GM13976 (cell line): ENCODE measurements at regions not wholly inside any gene's neighbourhood (a gene's known extent, or its start where the extent isn't known, plus 50 kb on each side); places are given as distances from the start of the nearest gene placed in this dataset.

Source experiments
- DNase-seq: peaks from one replicate; pipeline ENCODE4 v3.0.0; 2012; ENCODE audit warnings: low spot score
- in situ Hi-C: fragments of 300-500 bp; cut with MboI; formaldehyde crosslinking; loops from one replicate; pipeline ENCODE4 v1.12.0; 2022; ENCODE audit warnings: low sequenced_read_pairs, mixed read lengths, inconsistent platforms; ENCODE audit not compliant: unreplicated experiment
- TF ChIP-seq, protein P1 (sequence below): IDR thresholded peaks from 2 replicates; pipeline ENCODE4 v1.5.1; 2012; ENCODE audit warnings: borderline replicate concordance, mild to moderate bottlenecking; ENCODE audit not compliant: insufficient read depth; ENCODE audit errors: extremely low read depth, missing control alignments, control extremely low read depth

DNA sequence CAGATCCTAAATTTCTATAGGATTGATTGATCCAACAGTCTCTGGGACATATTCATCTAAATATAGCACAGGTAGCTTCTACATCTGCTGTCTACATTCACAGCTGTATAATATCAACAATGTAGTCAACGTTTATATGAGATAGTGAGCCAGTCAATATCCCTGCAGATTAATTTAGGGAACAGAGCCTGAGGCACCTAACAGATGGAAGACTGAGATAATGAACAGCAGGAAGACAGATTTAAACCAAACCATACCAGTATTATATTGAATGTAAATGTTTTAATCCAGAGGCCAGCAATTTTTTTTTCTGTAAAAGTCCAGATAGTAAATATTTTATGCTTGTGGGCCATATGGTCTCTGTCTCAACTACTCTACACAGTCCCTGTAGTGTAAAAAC lies 2072.4 kb downstream of the MRPL39 start:
- in situ Hi-C loops: no loop called here
- TF ChIP-seq, protein P1, sequence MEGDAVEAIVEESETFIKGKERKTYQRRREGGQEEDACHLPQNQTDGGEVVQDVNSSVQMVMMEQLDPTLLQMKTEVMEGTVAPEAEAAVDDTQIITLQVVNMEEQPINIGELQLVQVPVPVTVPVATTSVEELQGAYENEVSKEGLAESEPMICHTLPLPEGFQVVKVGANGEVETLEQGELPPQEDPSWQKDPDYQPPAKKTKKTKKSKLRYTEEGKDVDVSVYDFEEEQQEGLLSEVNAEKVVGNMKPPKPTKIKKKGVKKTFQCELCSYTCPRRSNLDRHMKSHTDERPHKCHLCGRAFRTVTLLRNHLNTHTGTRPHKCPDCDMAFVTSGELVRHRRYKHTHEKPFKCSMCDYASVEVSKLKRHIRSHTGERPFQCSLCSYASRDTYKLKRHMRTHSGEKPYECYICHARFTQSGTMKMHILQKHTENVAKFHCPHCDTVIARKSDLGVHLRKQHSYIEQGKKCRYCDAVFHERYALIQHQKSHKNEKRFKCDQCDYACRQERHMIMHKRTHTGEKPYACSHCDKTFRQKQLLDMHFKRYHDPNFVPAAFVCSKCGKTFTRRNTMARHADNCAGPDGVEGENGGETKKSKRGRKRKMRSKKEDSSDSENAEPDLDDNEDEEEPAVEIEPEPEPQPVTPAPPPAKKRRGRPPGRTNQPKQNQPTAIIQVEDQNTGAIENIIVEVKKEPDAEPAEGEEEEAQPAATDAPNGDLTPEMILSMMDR: no peak
- DNase-seq: no peak

DNA sequence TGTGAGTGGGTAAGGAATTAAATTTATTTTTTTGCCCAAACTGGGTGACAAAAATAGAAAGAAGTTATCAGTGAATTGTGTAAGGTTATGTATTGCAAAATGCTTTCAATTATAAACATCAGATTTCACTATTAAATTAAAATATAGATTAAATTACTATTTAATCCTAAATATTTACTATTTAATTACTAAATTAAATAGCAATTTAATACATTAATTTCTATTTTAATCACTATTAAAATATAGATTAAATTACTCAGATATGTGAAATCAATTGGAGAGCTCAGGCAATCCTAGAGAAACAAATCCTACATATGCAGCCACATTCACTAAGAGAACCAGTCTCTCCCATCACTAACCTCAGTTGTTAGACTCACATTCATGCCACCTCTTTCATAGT lies 2075.8 kb downstream of the MRPL39 start:
- TF ChIP-seq, protein P1: no peak
- no peak for DNase-seq
- in situ Hi-C loops: no loop called here

DNA sequence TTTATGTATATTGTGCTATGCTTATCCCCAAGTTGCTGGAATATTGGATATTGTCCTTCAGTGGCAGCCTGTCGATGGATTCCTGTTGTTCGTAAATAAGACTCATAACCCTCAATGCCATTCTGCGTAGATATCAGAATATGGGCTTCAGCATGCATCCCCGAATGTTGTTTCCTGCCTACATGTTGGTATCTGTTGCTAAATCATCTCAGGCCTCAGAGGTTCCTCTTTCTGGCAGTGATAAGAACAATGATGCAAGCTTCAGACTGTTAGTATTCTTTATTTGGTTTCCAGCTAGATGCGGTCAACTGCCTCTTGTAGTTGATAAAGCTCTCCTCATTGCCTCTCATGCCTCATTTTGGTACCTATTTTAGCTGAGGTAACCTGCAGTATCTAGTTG lies 2082.6 kb downstream of the MRPL39 start:
- DNase-seq: no peak
- TF ChIP-seq, protein P1: no peak
- in situ Hi-C loops: no loop called here

DNA sequence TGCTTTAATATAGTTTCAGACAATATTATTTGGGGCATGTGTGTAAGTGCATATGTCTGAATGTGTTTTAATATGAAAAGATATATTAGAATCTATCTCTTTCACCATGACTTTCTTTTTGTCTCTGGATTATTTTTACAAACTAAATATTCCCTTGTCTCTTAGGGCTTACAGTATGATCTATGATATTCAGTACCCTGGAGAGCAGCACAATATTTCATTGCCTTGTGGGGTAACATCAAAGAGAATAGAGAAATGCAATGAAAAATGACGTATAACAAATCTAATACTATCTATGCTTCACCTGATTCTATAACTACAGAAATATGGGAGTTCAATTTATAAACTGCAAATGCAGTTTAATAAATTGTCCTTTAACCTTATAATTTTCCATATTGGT lies 2084.5 kb downstream of the MRPL39 start:
- no peak for DNase-seq
- TF ChIP-seq, protein P1: no peak
- in situ Hi-C loops: no loop called here

- TF ChIP-seq, protein P1: no peak
- in situ Hi-C loops: no loop called here
- no peak for DNase-seq
Observed at GRCh38 chr21:23507501-23507900, 2099.8 kb downstream of the MRPL39 start.

- in situ Hi-C loops: no loop called here
- DNase-seq: no peak
- TF ChIP-seq, protein P1: no peak
Observed at GRCh38 chr21:23496729-23497128, 2110.6 kb downstream of the MRPL39 start.

DNA sequence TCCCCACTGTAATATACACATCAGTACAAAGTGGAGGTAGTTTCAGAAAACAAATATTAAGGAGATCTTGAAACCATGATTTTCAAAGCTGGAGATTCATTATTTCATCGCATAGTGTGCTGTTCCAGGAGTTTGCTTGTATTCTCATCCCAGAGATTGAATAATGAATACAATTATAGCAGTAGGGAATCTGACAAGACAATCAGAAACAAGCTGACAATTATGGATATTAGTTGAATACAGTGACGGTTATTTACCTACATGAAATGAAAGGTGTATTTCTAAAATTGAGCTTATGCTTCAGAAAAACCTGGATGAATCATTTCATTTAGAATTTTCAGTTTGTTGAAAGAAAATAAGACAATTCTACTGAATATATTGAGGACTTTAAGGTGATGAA lies 2119.0 kb downstream of the MRPL39 start:
- no peak for DNase-seq
- TF ChIP-seq, protein P1: no peak

More for the DNA sequence above, 2119.0 kb downstream of the MRPL39 start:
- in situ Hi-C loops: no loop called here
